ENCODE measurements at regions not wholly inside any gene's neighbourhood (a gene's known extent, or its start where the extent isn't known, plus 50 kb on each side); places are given as distances from the start of the nearest gene placed in this dataset.
"Not testable (repeated sequence)": the region's sequence is repeated elsewhere in the genome, so short reads cannot be mapped to it uniquely, and the experiment has no call there.

DNA sequence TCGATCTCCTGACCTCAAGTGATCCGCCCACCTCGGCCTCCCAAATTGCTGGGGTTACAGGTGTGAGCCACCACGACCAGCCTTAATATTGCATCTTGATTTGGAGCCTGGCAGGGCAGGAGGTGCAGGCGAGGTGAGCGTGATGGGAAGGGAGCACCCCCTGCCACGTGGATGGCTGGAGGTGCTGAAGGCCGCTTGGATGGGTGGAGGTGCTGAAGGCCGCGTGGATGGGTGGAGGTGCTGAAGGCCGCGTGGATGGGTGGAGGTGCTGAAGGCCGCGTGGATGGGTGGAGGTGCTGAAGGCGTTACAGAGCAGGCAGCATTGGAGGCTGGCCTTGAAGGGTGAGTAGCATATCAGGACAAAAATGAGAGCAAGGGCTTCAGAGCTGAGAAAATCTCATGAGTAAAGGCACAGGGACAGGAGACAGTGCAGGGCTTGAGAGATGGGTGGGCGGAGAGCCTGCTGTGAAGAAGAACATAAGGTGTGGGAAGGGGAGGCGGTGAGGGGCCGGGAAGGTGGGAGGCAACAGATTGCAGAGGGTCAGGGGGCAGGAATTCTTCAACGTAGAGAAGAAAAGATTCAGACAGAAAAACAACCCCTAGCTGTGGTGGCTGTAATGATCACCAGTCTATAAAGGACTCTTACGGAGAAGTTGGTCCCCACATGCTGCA is 101.7 kb upstream of the SEC14L1 start:
- DNase-seq = no peak

DNA sequence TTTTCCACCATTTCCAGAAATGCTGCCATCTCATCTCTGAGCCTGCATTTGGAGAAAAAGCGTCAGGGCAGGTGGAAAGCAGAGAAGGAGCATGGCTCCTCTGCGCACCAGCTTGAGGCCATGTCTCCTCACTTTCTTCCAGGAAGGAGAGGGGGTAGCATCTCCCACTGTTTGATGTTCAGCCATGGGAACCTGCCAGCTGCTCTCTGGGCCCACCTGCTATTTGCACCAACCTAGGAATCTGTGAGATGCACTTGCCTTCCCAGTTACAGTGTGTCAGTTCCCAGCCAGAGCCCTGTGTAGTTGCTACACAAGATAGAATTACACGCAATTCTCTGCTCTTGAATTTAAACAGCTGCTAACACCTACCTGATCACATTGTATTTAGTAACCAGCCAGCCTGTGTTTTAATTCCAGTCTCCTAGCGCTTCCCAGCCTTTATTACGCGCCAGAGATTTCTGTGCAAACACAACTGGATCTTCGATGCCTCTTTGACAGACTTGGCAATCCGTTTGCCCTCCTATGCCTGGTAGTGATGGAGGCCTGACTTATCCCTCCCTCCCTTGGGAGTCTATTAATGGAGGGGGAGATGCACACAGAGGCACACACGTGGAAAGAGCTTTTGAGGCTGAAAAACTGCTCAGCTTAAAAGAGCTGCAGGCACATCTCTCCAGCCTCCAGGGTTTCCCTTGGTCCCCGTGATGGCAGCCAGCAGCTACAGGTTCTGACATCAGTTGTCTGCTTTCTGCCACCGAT is 98.1 kb upstream of the SEC14L1 start:
- no peak for DNase-seq

DNA sequence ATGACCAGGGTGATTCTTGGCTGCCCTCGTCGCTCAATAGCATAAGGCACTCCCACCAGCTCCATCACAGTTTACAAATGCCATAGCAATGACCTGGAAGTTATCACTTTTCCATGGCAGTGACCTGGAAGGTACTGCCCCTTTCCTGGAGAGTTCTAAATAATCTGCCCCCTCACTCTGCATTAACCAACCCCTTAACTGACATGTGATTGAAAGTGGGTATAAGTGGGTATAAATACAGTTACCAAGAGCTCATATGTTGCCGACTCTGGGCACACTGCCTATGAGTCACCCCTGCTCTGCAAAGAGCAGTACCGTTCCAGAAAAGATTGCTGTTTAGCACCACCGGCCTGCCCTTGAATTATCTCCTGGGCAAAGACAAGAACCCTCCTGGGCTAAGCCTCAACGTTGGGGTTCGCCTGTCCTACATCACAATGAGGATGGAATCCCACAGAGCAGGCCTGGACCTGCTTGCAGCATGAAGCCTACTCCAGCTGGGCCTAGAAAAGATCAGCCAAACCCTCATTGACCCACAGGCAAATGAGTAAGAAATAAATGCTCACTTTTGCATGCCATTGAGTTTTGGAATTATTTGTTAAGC is 95.2 kb upstream of the SEC14L1 start:
- DNase-seq = no peak

DNA sequence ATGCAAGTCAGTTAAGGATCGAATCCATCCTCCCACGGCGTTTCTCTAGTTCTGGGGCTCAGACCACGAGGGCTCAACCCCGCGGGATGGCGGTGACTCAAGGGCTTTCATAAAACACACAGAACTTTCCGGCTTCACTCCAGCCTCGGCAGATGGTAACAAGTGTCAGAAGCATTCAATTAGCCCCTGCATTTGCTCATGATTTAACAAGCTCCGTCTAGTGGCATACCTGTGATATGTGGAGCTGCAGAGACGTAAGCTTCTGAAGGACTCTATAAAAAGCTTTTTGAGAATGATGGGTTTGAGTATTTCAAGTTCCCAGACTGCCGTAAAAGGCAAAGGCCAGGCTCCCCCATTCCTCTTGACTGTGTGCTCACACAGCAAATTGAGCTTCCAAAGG is 91.3 kb upstream of the SEC14L1 start:
- no peak for DNase-seq

DNA sequence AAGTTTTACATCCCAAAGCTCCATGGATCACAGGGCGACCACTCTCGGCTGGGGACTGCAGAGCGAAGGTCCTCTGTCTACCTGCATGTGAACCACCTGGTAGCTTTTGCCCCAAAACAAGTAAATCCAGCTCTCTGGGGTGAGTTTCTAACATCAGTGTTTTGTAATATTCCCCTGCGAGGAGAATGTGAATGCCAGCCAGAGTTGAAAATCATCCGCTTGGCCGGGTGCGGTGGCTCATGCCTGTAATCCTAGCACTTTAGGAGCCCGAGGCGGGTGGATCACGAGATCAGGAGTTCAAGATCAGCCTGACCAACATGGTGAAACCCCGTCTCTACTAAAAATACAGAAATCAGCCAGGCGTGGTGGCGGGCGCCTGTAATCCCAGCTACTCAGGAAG is 89.9 kb upstream of the SEC14L1 start:
- not testable (repeated sequence) for DNase-seq

DNA sequence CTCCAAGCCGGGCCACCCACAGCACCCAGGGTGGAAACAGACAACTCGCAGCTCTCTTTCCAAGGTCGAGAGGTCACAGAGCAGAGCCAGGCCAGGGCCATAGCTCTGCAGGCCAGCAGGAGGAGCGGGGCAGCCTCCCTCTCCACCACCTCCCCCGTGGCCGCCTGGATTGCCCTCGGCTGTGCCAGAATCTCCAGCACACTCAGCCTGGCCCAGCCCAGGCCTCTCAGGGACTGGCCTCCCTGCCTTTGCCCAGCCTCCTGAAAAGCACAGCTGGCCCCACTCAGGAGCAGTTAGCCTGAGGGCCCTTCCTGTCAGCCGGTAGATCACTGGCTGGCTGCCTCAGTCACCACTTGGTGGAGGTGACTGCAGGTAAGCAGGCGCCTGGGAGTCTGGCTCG is 85.8 kb upstream of the SEC14L1 start:
- DNase-seq = no peak

DNA sequence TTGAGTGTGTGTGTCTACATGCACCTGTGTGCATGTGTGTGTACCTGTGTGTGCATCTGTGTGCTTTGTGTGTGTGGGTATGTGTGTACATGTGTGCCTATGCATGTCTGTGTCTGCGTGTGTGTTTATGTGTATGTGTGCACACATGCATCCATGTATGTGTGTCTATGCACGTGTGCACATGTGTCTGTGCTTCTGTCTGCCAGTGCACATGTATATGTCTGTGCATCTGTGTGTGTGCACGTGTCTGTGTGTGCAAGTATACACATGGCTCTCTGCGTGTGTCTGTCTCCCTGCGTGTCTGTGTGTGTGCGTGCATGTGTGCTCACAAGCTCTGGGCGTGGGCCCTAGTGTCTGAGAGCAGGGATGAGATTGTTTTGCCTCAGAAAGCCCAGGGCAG is 85.3 kb upstream of the SEC14L1 start:
- DNase-seq = no peak

DNA sequence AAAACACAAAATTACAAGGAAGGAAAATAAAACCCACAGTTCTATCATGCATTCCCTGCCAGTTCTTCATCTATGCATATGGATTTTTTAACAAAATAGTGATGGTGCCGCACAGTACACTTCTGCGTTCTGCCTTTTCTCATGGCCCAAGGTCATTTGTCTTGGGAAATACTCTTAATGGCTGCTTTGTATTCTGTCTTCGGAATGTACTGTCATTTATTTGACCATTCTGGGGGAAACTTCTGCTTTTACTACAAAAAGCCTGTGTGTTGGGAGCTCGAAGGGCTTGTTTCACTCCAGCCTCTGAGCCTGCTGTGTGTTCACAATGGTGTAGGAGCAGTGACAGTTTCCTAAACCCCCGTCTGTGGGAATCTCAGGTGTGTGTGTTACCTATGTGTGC is 82.8 kb upstream of the SEC14L1 start:
- no peak for DNase-seq

DNA sequence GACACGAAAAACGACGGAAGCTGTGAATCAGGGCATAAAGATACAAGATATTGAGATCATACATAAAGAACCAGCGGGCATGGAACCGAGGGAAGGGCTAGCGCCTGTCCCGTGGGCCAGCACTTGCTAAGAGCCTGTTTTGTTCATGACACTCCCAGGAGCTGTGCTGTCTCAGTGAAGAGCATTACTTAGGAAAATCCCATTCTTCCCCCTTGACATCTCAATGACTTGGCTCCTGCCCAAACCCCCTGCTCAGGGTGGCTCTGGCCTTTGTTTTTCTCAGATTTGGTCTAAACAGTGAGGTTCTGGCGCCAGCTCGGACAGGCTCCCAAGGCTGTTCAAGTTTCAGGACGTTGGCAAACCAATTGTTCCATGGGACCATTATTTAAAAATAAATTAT is 79.1 kb upstream of the SEC14L1 start:
- DNase-seq = no peak

DNA sequence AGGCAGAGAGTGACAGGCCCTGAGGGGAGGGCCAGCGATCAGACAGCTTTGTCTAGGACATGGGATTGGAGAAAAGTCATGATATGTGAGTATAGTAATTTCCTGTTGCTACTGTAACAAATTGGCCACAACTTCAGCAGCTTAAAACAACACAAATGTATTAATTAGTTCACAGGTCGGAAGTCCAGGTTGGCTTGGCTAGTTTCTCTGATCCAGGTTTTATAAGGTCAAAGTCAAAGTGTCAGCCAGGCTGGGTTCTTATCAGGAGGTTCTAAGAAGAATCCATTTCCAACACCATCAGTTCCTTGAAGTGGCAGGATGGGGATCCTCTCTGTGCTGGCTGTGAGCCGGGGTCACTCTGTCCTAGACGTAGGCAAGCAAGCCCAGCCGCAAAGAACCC is 76.2 kb upstream of the SEC14L1 start:
- no peak for DNase-seq

DNA sequence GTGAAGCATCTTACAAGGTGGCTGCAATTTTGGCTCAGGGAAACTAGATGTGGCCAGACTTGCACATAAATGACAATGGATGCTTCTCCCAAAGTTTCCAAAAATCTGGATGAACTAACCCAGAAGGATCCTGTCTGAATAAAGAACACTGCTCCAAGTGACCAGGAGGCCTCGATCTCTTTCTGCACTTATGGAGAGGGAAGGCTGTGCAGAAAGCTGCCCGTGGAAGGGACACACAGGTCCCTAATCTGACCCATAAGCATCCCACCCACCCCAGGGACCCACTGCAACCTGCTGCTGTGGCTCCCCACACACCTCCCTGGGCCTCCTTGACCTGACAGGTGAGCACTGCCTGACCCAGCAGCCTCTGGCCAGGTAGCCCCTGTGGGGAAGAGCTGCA is 74.6 kb upstream of the SEC14L1 start:
- no peak for DNase-seq

DNA sequence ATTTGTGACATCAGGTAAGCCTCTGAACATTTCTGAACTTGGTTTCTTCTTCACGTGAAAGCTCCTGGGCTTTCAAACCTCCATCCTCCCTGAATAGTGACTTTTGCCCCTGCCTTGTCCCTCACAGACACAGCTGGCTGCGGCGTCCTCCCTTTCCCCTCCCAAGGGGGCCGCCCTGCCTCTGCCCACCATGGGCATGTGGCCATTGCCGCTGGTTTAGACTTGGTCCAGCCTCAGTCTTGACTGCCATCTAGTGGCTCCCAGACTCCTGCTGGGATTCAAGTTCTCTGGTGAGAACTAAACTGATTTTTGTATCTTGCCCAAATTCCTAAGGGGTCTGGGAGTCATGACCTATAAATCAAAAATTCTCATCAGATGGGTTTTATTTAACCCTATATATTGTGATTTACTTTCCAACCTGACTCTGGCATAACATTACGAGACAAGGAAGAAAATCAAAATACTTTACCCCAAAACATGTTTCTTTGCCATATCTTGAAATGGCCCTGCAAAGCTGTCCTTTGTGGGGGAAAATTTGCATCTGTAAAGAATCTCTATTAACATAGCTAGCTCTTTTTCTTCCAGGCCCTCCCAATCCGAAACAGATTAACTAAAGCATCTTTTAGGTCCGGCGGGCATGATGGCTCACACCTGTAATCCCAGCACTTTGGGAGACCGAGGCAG is 73.9 kb upstream of the SEC14L1 start:
- DNase-seq = peak; percentile 53

DNA sequence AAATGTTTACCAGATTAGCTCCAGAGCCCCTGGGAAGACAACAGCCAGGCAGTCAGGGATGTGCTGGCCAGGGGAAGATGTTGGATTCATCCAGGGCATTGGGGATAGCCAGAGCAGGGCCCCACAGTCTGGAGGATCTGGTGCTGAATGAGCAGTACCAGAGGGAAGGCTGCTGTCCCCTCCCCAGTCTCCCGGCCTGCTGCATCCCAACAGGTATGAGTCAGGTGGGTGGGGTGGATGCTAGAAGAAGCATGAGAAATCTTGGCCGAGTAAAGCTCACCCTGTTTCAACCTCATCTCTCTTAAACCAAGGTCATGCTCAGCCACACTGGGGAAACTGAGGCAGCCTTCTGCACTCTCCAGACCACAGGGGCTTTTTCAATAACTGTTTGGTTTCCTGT is 71.9 kb upstream of the SEC14L1 start:
- DNase-seq = no peak

DNA sequence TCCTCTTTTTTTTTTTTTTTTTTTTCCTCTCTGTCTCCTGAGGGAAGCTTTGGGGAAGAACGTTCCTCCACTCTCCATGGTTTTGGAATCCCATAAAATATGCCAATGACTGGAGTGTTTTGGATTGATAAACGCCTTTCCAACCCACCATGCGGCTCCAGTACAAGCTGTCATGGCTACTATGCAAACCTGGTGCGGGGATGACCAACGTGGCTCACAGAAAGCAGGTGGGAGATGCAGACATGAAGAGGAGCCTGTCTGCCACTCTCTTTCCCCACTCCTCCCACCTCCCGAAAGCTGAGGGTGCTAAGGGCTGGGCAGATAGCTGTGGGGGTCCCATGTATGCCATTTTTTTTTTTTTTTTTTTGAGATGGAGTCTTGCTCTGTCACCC is 69.9 kb upstream of the SEC14L1 start:
- DNase-seq = no peak

DNA sequence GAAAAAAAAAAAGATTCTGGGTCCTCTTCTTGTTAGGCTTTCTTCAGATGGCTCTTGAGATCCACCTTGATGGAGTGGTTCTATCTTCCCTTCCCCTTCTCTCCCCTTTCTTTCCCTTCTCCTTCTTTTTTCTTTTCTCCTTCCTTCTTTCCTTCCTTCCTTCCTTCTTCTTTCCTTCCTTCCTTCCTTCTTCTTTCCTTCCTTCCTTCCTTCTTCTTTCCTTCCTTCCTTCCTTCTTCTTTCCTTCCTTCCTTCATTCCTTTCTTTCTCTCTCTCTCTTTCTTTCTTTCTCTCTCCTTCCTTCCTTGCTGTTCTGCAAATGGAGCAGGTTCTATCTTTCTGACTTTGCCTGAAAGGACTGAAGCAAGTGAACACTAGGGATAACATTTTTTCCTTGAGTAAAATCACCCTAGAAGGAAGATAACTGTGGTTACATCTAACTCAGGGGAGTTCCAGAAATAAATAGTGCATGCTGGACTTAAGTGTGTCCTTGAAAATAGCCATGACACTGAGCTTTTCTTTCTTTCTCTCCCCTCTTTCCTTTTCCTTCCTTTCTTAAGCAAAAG is 68.8 kb upstream of the SEC14L1 start:
- DNase-seq = no peak

DNA sequence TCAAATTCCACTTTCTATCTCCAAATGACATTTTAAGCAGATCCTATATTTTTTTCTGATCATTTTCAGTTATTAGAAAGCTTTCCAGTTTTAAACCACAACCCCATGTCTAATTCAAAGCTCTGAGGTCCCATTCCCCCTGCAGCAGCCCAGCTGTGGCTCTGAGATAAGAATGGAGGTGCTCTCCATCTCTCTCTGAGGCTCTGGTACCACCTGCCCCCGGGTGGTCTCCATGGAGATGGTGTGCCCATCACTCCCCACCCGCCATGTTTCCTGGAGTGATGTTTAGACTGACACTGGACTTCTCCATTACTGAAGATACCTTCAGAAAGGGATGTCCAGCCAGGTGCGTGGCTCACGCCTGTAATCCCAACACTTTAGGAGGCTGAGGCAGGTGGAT is 68.1 kb upstream of the SEC14L1 start:
- DNase-seq = no peak

DNA sequence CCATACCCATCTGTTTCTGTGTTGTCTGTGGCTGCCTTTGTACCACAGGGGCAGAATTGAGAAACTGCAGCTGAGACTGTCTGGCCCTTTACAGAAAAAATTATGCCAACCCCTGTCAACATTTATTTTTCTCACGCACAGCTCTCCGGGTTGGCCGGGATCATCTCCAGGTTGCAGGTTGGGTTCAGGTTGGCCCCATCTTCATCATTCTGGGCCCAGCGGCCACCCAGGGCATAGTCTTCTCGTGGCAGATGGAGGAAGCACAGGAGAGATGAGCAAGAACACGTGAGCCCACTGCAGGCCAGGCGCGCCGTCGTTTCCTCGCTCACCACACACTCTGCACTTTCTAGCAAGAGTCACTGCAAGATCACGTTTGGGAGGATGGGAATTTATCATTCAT is 66.1 kb upstream of the SEC14L1 start:
- no peak for DNase-seq

DNA sequence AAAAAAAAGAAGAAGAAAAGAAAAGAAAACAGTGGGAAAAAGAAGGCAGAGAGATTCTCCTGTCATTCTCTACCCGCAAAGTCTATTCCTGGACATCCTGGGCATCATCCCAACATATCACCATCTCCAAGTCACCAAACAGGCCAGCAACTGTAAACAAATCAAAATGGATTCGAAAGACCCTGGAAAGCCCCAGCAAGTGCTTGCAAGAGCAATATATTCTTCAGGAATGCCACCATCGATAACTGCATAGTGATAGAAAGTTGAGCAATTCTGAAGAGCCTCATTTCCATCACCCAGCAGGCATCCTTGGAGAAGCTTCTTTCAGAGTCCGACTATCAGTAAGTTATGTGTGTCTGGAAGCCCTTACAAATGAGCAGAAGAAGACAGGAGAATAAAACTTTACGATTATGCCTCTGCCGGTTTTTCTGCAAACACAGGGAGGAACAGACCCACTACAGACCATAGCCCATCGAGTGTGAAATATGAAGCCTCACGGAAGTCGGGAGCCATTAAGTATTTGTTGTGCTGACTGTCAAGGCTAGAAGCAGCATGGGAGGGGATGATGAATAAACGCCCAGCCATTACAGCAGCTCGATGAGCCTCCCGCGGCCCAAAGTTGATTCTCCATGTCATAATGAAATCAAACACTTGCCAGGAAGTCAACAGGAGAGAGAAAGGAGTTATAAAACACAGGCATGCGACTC is 64.5 kb upstream of the SEC14L1 start:
- DNase-seq = peak; percentile 29

DNA sequence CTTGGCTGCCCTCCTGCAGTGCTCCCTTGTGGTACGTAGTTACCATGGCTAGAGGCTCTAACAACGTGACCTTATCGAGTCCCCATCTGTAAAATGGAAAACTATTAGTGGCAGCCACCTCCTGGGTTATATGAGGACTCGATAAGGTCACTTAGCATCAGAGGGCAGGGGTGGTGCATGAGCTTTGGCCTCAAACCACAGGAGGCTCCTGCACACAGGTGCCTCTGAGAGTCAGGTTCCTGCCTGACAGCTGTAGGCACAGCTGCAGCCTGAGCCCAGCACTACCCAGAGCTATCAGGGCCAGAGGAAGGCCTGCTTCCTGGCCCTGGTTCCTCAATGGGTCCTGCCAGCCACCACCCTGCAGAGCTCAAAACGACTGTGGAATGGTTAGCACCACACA is 57.2 kb upstream of the SEC14L1 start:
- DNase-seq = no peak

DNA sequence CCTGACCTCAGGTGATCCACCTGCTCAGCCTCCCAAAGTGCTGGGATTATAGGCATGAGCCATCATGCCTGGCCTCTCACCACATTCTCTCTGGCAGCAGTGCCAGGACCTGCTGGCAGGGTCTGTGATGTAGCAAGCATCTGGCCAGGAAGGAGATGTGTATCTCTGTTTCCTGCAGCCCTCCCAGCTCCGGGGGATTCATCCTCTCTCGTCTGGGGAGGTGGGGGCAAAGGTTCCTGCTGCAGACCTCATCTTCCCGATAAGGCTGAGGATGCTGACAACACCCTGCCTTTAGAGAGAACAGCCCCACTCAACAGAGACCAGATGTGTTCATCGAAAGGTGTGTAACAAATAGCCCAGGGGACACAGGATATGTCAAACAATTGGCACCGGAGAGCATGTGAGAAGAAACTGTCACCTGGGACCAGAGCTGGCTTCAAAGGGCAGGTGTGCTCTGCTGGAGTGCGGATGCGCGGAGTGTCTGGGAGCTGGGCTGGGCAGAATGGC is 54.8 kb upstream of the SEC14L1 start:
- DNase-seq = no peak

DNA sequence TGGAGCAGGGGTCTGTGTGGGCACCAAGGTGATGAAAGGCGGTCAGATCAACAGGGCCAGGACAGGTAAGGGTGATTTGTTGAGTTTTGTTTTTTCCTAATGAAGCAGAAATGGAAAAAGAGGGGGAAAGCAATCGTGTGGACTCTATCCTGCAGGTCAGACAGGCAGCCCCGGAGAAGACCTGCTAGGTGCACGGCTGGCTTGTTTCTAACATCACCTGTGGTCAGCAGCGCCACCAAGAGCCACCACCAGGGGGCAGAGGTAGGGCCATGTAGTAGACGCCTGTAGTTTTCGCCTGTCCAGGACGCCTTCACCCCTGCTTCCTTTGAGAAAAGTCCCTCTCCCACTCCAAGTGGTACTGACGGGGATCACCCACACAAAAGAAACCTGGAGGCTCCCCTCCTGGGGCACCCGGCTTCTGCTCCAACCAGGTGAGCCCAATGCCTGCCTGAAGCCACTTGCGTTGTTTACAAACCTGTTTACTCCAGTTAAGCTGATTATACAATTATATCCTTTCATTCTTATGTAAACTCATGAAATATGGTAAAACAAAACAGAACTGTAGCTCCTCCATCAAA is 54.2 kb upstream of the SEC14L1 start:
- peak; percentile 67 for DNase-seq

Data from fibroblast of skin of back (primary cell).